Colon (tissue), 2 donors: ENCODE measurements at regions not wholly inside any gene's neighbourhood (a gene's known extent, or its start where the extent isn't known, plus 50 kb on each side); places are given as distances from the start of the nearest gene placed in this dataset.

ENCODE experiments used
- FAIRE-seq: peaks from 2 replicates; lab custom pipeline; 2012; peaks lifted over from hg19 to GRCh38; lab: Jason Lieb, UNC
- donor health status: control.
- donor health status: control.

DNA sequence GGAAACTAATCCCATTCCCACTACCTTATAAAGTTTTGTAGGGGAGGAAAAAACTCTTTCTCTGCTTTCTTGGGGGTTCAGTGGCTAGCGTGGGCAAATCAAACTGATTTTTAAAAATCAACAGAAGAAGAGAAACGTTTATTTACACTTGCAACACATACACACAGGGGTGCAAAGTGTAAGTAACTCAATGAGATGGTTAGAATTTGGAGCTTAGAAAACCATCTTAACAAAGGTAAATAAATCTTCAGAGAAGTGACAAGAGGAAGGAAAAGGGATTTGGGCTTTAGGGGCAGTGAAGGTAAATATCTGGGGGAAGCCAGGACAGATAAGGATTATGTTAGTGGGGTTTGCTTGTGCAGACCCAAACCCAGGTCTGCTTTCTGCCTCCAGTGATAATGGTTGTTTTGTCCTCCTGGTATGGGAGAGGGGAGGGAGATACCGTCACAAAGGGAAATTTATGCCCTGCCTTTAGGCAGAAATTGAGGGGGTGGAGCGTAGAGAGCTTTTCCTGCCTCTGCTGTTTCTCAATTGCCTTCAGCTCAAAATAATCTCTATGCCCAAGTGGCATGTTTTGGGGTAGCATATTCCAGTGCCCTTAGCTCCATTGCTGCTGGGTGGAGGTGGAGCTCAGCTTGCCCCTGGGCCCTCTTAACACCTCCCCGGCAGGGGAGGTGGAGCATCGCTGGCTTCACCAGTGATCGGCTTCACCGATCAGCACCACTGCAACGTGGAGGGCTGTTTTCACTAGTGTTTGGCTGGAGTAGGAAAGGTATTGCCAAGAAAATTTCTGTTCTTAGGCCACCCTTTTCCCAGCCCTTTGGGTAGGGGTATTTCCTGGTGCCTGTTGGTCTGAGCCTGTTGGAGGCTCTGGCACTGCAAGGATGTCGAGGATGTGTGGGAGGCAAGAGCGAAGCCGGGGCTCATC lies 92.2 kb downstream of the TEX51 start:
- FAIRE-seq, result no peak

DNA sequence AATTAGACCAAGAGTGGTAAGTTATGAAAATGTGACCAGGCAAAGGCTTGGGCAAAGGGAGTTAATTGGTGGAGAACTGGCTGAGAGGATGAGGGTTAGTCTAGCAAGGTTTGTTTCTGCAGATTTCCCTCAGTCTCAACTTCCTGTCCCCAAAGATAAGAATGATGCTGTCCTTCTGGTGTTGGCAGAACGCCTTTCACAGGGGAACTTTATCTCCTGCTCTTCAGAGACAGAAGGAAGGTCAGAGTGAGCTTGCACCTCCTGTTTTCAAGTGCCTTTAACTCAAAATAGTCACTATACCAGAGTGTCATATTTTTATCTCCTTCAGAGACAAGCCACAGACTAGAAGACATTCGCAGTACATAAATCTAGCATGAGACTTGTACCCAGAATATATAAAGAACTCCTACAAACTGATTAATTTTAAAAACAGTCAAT lies 95.7 kb downstream of the TEX51 start:
- no peak for FAIRE-seq

DNA sequence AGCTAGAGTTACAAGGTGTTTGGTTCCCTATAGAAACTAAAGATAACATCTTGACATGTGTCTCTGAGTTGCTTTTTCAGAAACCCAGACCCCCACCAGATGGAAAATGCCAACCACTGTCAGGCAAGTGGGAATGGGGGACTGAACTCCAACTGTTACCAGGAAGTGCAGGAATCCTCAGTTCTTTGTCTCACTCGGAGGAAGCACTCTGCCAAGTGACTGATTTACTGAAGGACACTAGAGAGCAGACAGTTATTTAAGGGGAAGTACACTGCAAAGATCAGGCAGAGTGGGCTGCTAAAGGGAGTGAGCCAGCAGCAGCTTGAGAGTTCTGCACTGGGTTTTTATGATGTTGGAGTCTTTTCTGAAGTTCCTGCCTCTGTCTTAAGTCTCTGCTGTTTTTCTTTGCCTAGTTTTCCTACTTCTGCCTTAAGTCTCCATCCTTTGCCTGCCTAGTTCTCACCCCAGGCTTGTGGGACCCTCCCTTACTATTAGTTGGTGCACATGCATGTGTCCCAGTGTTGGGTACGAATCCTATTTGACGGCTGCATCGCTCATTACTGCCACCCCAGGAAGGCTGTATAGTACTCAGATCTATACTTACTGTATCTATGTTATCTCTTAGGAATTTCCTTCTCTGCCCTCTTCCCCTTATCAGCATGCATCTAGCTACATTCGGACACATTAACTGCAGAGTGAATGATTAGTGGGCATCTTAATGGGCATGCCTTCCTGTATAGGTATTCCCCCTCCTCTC lies 97.1 kb downstream of the TEX51 start:
- FAIRE-seq, result no peak

DNA sequence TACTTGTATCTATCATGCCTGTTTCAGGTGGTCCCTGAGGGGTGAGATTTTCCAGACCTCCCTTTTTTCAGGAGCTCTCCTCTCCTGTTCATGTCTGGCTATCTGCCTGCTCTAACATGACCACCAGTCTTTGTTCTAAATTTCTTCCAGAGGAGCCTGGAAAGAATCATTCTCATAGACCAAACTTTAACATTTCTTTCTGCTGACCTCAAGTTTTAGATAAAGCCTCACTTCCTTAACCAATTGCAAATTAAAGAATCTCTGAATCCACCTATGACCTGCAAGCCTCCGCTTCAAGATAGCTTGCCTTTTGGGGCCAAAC lies 97.6 kb downstream of the TEX51 start:
- no peak for FAIRE-seq
